HL-60 (cell line): ENCODE measurements at regions not wholly inside any gene's neighbourhood (a gene's known extent, or its start where the extent isn't known, plus 50 kb on each side); places are given as distances from the start of the nearest gene placed in this dataset.

Source experiments
- DNase-seq, 2 experiments: peaks; one replicate each; pipeline ENCODE4 v3.0.0-alpha.2; 2010 to 2020; ENCODE audit warnings: low read depth in 1 of 2, low spot score in 1 of 2
- H3K27ac ChIP-seq: fragments of 250-450 bp; sonication (Bioruptor Pico); replicated peaks from 2 replicates; pipeline ENCODE4 v1.5.1; 2020; ENCODE audit warnings: mild to moderate bottlenecking, moderate library complexity
- H3K27me3 ChIP-seq: fragments of 250-450 bp; sonication (Bioruptor Pico); 2 replicates; pipeline ENCODE4 v1.5.1; 2021; ENCODE audit warnings: mild to moderate bottlenecking, moderate library complexity; ENCODE audit not compliant: insufficient read depth, poor library complexity, severe bottlenecking
- H3K4me3 ChIP-seq: replicated peaks from 2 replicates; pipeline ENCODE4 v1.5.1; 2011; ENCODE audit warnings: mild to moderate bottlenecking, control low read depth, low read length; ENCODE audit not compliant: insufficient read depth
- CTCF ChIP-seq: IDR thresholded peaks from one replicate; pipeline ENCODE4 v1.5.1; 2011; ENCODE audit warnings: low read length, control low read depth, inconsistent platforms; ENCODE audit not compliant: insufficient read depth
- GABPA ChIP-seq: IDR thresholded peaks from 2 replicates; pipeline ENCODE4 v1.6.1; 2012; ENCODE audit warnings: low read depth
- POLR2AphosphoS5 ChIP-seq: IDR thresholded peaks from 2 replicates; pipeline ENCODE4 v1.6.1; 2012; ENCODE audit warnings: low read depth
- SPI1 ChIP-seq: IDR thresholded peaks from 2 replicates; pipeline ENCODE4 v1.6.1; 2012; ENCODE audit warnings: low read depth, mild to moderate bottlenecking, borderline replicate concordance
- TF ChIP-seq, protein P1 (sequence below): IDR thresholded peaks from 2 replicates; pipeline ENCODE4 v1.6.1; 2012; ENCODE audit warnings: low read depth; ENCODE audit not compliant: insufficient replicate concordance

DNA sequence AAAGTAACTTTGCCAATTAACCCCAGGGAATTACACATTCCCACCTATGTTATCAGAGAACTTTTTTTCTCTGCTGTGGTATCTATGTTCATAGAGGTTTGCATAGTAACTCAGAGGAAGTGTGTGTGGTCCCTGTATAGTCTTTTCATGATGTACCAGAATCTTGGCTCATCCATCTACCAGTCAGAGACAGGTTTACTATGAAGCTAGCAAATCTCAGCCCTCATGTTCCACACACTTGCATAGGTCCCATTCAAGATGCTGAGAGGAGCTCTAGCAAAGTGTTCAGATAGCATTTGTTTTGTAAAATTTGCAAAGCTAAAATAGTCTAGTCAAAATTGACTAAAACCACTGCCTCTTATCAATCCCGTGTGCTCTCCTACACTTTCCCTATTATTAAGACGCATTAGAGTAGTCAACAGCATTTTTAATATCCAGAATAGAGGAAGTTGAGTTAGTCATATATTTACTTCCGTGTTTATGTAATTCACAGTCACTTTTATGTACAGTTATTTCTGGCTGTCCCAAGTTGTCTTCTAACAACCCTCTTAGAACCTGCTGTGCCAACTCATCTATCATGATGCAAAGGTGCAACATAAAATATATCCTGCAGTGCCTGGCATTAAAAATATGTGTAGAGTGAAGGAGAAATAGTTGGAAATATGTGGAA lies 184.2 kb downstream of the FAM76B start:
- no peak overlapping the region for H3K4me3 ChIP-seq
- H3K27ac ChIP-seq, result no peak overlapping the region
- no peak for TF ChIP-seq CTCF
- peak; percentile 16; the same call in 1 of the 2 replicates for TF ChIP-seq SPI1
- DNase-seq, result no peak
- no peaks in the 10 kb centered on the region for H3K27me3 ChIP-seq

GRCh38 chr11:95599959-95600586 lies 189.5 kb downstream of the FAM76B start:
- no peak for DNase-seq
- Histone ChIP-seq H3K4me3 (no peak overlapping the region), H3K27me3 (no peaks in the 10 kb centered on the region), H3K27ac (no peak overlapping the region)
- no peak for TF ChIP-seq CTCF
- no peak for TF ChIP-seq POLR2AphosphoS5
- TF ChIP-seq SPI1, result no peak
- TF ChIP-seq, protein P1, sequence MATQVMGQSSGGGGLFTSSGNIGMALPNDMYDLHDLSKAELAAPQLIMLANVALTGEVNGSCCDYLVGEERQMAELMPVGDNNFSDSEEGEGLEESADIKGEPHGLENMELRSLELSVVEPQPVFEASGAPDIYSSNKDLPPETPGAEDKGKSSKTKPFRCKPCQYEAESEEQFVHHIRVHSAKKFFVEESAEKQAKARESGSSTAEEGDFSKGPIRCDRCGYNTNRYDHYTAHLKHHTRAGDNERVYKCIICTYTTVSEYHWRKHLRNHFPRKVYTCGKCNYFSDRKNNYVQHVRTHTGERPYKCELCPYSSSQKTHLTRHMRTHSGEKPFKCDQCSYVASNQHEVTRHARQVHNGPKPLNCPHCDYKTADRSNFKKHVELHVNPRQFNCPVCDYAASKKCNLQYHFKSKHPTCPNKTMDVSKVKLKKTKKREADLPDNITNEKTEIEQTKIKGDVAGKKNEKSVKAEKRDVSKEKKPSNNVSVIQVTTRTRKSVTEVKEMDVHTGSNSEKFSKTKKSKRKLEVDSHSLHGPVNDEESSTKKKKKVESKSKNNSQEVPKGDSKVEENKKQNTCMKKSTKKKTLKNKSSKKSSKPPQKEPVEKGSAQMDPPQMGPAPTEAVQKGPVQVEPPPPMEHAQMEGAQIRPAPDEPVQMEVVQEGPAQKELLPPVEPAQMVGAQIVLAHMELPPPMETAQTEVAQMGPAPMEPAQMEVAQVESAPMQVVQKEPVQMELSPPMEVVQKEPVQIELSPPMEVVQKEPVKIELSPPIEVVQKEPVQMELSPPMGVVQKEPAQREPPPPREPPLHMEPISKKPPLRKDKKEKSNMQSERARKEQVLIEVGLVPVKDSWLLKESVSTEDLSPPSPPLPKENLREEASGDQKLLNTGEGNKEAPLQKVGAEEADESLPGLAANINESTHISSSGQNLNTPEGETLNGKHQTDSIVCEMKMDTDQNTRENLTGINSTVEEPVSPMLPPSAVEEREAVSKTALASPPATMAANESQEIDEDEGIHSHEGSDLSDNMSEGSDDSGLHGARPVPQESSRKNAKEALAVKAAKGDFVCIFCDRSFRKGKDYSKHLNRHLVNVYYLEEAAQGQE, result no peak
- TF ChIP-seq GABPA, result no peak

DNA sequence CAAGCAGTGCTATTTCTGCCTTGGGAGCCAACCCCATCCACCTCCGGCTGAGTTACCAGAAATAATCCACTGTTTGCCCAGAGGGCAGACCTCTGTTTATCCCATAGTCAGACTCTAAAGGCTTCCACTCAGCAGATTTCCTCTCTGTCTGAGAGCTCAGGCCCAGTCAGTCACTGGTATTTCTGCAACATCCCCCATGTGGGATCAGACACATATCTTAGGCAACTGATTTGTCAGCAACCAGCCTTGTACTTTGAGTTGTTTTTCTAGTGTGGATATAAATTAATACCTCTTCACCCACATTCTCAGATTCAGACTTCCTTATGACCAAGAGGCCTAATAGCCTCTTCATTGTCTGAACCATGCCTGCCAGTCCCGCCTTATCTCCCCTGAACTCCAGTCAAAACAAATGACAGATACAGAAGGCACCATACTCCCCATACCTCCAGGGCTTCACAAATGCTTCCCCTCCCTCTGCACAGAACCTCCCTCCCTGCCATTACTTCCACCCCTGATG lies 193.6 kb downstream of the FAM76B start:
- no peak for DNase-seq
- no peak overlapping the region for H3K27ac ChIP-seq
- H3K27me3 ChIP-seq, result no peaks in the 10 kb centered on the region
- TF ChIP-seq GABPA (no peak), CTCF (no peak), POLR2AphosphoS5 (no peak), SPI1 (no peak)
- TF ChIP-seq, protein P1, result no peak
- no peak overlapping the region for H3K4me3 ChIP-seq
